Psoas muscle (tissue), 7 donors: ENCODE measurements at regions not wholly inside any gene's neighbourhood (a gene's known extent, or its start where the extent isn't known, plus 50 kb on each side); places are given as distances from the start of the nearest gene placed in this dataset.

ENCODE experiments used
- ATAC-seq, 4 donors: fragments of 200-7000 bp; cut with Tn5 transposase; one replicate each; pipeline ENCODE4 v1.9.1; 2020; ENCODE audit warnings: moderate library complexity in 3 of 4, mild to moderate bottlenecking in 2 of 4
- DNase-seq, 2 donors: peaks; one replicate each; pipeline ENCODE4 v3.0.0-alpha.2; 2020
- H3K27ac ChIP-seq: fragments of 200-600 bp; one replicate; pipeline ENCODE4 v1.8.0; 2022
- H3K27me3 ChIP-seq, 3 donors: fragments of 200-600 bp in 1 of 3; one replicate each; pipeline versions ENCODE4 v1.6.1 to v1.8.0; 2013 to 2022; ENCODE audit warnings: low read length in 2 of 3, mild to moderate bottlenecking in 2 of 3, moderate library complexity in 1 of 3; ENCODE audit not compliant: insufficient read depth in 3 of 3
- H3K36me3 ChIP-seq, 2 donors: fragments of 200-600 bp in 1 of 2; one replicate each; pipeline versions ENCODE4 v1.6.1 to v1.8.0; 2013 to 2022; ENCODE audit warnings: low read depth in 1 of 2, mild to moderate bottlenecking in 1 of 2, moderate library complexity in 1 of 2; ENCODE audit not compliant: insufficient read depth in 1 of 2
- H3K4me1 ChIP-seq: fragments of 200-600 bp; one replicate; pipeline ENCODE4 v1.8.0; 2022
- H3K4me3 ChIP-seq: fragments of 200-600 bp; one replicate; pipeline ENCODE4 v1.8.0; 2022; ENCODE audit warnings: mild to moderate bottlenecking
- H3K9me3 ChIP-seq: fragments of 200-600 bp; one replicate; pipeline ENCODE4 v1.8.0; 2022
- CTCF ChIP-seq: fragments of 200-600 bp; IDR thresholded peaks from one replicate; pipeline ENCODE4 v1.8.0; 2022; ENCODE audit warnings: antibody characterized with exemption
- WGBS, 3 donors: extraction: QIAGEN DNeasy Blood & Tissue Kit; methylation state at CpG; one replicate each; pipeline versions ENCODE4 v1.1.6 to v1.1.7; 2013; 5-methylcytosine and 5-hydroxymethylcytosine counted together
- intact Hi-C, 2 donors: fragments of 100-400 bp; cut with DNase I; formaldehyde crosslinking; loops; one replicate each; pipeline versions ENCODE4 v1.11.0 to v1.14.2; 2022
- donor health status: healthy with polysubstance abuse.
- donor health status: DM: no; HTN: no; CAD: no; lungs with moderate emphysema.
- donor health status: Bipolar disorder and iron deficiency.
- donor health status: healthy.
- donor health status: DM: yes; HTN: yes; CAD: no.
- donor health status: DM: no; HTN: no; CAD: no.
- donor health status: DM: yes; HTN: yes; CAD: no.

GRCh38 chr10:23675585-23675984 lies 236.7 kb downstream of the OTUD1 start:
- no peak for ATAC-seq
- intact Hi-C loops = no loop called here
- H3K36me3 ChIP-seq = no peaks in the 10 kb centered on the region
- no peaks in the 10 kb centered on the region for H3K4me1 ChIP-seq
- H3K27me3 ChIP-seq = peaks cover 0 to 4% (median 0%) of the 10 kb centered on the region in 3 donors
- DNase-seq = no peak
- WGBS, 3 donors = 54 to 60% (median 54%) methylated on average over 2 of the region's 2 CpGs
- no peak for TF ChIP-seq CTCF
- no peak overlapping the region for H3K27ac ChIP-seq
- H3K4me3 ChIP-seq = no peak overlapping the region
- no peaks in the 10 kb centered on the region for H3K9me3 ChIP-seq

GRCh38 chr10:23676296-23676695 lies 237.4 kb downstream of the OTUD1 start:
- H3K27ac ChIP-seq = no peak overlapping the region
- H3K36me3 ChIP-seq = no peaks in the 10 kb centered on the region
- H3K9me3 ChIP-seq = no peaks in the 10 kb centered on the region
- no peak overlapping the region for H3K4me3 ChIP-seq
- 93 to 96% (median 96%) methylated on average over 2 of the region's 2 CpGs for WGBS, 3 donors
- intact Hi-C loops = no loop called here
- peaks cover 0 to 4% (median 0%) of the 10 kb centered on the region in 3 donors for H3K27me3 ChIP-seq
- DNase-seq (no peak), ATAC-seq (no peak)
- H3K4me1 ChIP-seq = no peaks in the 10 kb centered on the region
- no peak for TF ChIP-seq CTCF

DNA sequence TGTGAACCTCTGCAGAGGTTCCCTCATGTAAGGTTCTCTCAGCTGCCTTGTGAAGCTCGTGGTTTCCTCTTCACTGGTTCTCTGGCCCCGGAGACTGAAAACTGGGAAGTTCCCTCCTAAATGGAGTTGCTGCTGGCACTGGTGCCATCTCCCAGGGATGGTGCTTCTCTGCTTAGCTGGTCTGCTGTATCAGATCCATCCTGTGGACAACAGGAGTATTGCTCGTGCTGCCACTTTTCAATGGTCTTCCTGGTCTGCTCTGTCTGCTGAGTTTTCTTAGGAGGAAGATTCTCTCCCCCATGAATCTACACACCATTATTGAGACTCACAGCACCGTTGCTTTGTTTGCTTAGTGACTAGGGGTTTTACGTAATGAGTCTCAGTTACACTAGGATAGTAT lies 247.8 kb downstream of the OTUD1 start:
- Histone ChIP-seq H3K4me3 (no peak overlapping the region), H3K27ac (no peak overlapping the region), H3K36me3 (no peaks in the 10 kb centered on the region), H3K4me1 (no peaks in the 10 kb centered on the region), H3K9me3 (no peaks in the 10 kb centered on the region), H3K27me3 (peaks cover 0 to 3% (median 0%) of the 10 kb centered on the region in 3 donors)
- ATAC-seq (no peak), DNase-seq (no peak)
- WGBS, 3 donors = 69 to 81% (median 74%) methylated on average over 5 of the region's 5 CpGs
- intact Hi-C loops = no loop called here
- TF ChIP-seq CTCF = no peak

GRCh38 chr10:23692736-23693135 lies 253.9 kb downstream of the OTUD1 start:
- Histone ChIP-seq H3K27ac (no peak overlapping the region), H3K9me3 (no peaks in the 10 kb centered on the region), H3K4me3 (no peak overlapping the region), H3K4me1 (peaks cover 6% of the 10 kb centered on the region), H3K27me3 (peaks cover 3 to 38% (median 14%) of the 10 kb centered on the region in 3 donors), H3K36me3 (no peaks in the 10 kb centered on the region)
- DNase-seq (no peak), ATAC-seq (no peak)
- no peak for TF ChIP-seq CTCF
- WGBS, 3 donors = 37 to 48% (median 45%) methylated on average over 7 of the region's 7 CpGs
- intact Hi-C loops = no loop called here

- TF ChIP-seq CTCF = no peak
- intact Hi-C loops = no loop called here
- Histone ChIP-seq H3K27me3 (peaks cover 3 to 38% (median 14%) of the 10 kb centered on the region in 3 donors), H3K27ac (no peak overlapping the region), H3K4me1 (peaks cover 6% of the 10 kb centered on the region), H3K36me3 (no peaks in the 10 kb centered on the region), H3K4me3 (no peak overlapping the region), H3K9me3 (no peaks in the 10 kb centered on the region)
- DNase-seq (no peak), ATAC-seq (no peak)
- WGBS, 3 donors = 1 to 3% (median 1%) methylated on average over 23 of the region's 23 CpGs
Observed at GRCh38 chr10:23693501-23693901, 254.6 kb downstream of the OTUD1 start.
